NCI-H1048 (cell line): ENCODE measurements at regions not wholly inside any gene's neighbourhood (a gene's known extent, or its start where the extent isn't known, plus 50 kb on each side); places are given as distances from the start of the nearest gene placed in this dataset.

ENCODE experiments used
- DNase-seq: peaks from one replicate; lab custom pipeline; 2025; lab: John Stamatoyannopoulos, UW

GRCh38 chr10:108427146-108427545 lies 1262.6 kb upstream of the SORCS1 start:
- DNase-seq = no peak

DNA sequence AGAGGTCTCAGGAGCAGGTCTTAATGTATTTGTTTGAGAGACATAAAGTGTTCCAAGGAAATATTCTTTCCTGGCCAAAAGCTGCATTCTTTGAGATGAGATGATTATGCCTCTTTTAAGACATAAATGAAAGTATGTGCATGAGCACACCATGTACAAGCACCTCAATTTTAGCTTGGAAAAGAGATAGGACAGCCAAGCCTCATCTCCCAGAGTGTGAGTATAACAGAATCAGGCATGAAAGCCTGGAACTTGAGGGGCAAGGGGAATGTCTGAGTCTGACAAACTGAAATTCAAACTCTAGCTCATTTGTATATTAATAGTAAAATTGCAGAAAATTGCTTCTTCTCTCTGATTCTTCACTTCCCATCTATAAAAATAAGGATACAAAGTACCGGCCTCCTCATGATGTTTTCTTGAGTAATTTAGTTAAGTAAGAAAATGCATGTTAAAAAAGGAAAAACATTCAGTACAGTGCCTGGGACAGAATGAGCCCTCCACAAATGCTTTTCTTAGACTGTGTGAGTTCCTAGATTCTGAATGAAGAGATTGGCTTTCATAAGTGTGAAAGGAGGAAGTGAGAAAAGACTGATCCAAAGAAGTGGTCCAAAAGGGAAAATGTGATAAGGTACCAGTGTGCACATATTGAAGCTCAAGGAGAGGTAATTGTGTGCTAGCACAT lies 1260.9 kb upstream of the SORCS1 start:
- DNase-seq = no peak

GRCh38 chr10:108424656-108425055 lies 1260.2 kb upstream of the SORCS1 start:
- DNase-seq = no peak

- no peak for DNase-seq
These were observed 1257.8 kb upstream of the SORCS1 start for GRCh38 chr10:108422286-108422685.

GRCh38 chr10:108421266-108421665 lies 1256.8 kb upstream of the SORCS1 start:
- no peak for DNase-seq

- DNase-seq = no peak
These were observed 1249.4 kb upstream of the SORCS1 start for GRCh38 chr10:108413954-108414353.

GRCh38 chr10:108412323-108412722 lies 1247.8 kb upstream of the SORCS1 start:
- no peak for DNase-seq

DNA sequence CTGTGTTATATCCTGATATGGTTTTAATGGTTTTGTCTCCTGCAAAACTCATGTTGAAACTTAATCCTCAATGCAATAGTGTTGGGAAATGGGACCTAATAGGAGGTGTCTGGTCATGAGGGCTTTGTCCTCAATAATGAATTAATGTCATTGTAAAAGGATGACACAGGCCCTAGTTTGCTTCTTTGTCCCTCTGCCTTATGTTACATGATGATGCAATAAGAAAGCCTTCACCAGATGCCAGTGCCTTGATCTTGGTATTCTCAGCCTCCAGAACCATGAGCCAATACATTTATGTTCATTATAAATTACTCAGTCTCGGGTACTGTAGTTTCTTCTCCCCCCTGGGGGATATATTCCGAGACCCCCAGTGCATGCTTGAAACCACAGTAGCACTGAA lies 1247.4 kb upstream of the SORCS1 start:
- no peak for DNase-seq

DNA sequence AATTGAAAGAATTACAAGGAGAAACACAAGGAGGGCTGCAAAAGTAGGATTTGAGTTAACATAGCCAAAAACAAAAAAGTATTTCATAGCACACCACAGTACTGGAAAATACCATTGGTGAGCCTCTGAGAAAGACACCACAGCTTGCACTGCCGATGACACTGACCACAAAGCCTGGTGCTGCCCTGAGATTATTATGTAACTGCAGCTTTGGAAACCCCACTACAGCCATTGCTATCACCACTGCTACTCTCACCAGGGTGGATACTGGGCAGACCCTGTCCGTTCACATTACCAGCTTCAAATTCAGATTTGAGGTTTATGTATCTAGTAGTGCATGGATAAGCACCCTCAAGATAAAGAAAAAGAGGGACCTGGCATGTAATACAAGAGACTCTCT lies 1246.7 kb upstream of the SORCS1 start:
- no peak for DNase-seq

- DNase-seq = no peak
These were observed 1245.7 kb upstream of the SORCS1 start for GRCh38 chr10:108410236-108410635.

- no peak for DNase-seq
These were observed 1244.8 kb upstream of the SORCS1 start for GRCh38 chr10:108409306-108409705.

DNA sequence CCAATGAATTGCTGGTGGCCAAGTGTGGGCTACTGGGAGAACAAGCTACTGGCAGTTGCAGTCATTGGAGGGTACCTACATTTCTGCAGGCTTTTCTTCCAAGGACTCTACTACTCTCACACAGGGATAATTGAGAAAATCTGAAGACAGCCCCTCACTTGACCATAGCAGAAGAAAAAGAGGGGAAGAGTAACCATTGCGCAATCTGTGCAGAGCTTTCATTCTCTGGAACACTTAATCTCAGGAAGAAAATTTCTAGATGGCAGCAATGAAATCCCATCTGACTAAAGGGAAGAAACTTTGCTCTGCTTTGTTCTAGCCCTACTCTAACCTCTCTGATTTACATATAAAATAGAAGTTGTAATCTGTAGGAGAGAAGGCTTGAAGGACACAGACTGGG lies 1239.6 kb upstream of the SORCS1 start:
- no peak for DNase-seq

GRCh38 chr10:108399465-108399864 lies 1235.0 kb upstream of the SORCS1 start:
- DNase-seq = no peak

GRCh38 chr10:108393089-108393488 lies 1228.6 kb upstream of the SORCS1 start:
- no peak for DNase-seq

GRCh38 chr10:108392286-108392685 lies 1227.8 kb upstream of the SORCS1 start:
- DNase-seq = no peak

GRCh38 chr10:108388706-108389105 lies 1224.2 kb upstream of the SORCS1 start:
- no peak for DNase-seq

DNA sequence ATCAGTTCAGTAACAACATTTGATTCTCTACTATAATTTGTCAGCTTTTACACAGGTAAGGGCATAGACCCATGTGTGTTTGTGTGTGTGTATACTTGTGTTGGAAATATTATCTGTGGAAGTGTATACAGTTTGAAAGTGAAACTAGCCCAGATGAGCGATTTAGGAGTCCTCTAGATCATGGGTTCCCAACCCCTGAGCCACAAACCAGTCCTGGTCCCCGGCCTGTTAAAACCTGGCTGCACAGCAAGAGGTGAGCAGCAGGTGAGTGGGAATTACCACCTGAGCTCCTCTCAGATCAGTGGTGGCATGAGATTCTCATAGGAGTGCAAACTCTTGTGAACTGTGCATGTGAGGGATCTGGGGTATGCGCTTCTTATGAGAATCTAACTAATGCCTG lies 1221.5 kb upstream of the SORCS1 start:
- DNase-seq = no peak

- DNase-seq = no peak
These were observed 1219.9 kb upstream of the SORCS1 start for GRCh38 chr10:108384378-108384777.

DNA sequence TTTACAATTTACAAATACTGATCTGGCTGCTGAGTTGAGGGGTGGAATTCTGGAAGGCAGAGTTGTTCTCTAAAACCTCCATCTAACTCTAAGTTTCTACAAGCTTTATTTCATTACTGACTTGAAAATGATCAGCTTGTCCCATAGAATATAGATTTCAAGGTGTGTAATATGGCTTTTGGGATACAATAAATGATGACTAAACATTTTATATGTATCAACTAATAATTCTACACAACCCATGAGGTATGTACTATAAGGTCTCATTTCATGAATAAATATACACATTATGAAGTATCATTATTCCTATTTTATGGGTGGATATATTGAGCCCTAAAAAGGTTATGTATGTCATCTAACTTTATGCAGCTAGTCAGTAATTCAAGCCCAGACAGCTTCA lies 1214.3 kb upstream of the SORCS1 start:
- no peak for DNase-seq

- DNase-seq = no peak
These were observed 1211.2 kb upstream of the SORCS1 start for GRCh38 chr10:108375691-108376090.

GRCh38 chr10:108374991-108375390 lies 1210.5 kb upstream of the SORCS1 start:
- no peak for DNase-seq

GRCh38 chr10:108365541-108365940 lies 1201.0 kb upstream of the SORCS1 start:
- no peak for DNase-seq

DNA sequence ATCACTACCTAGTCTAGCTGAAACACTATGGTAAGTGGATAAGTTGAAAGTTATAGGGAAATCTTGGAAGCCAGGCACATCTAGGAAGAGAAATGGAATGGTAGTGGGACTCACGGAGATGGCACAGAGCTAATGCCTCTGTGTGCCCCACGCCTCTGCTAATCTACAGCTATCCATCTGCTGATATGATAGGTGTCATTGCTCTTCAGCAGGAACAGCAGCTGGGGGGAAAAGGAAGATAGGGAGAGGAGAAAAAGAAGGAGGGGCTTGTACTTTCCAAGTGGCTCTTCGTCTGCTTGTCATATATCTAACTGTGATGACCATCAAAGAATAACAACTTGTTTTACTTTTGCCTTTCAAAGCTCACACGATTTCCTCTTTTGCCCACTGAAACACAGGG lies 1199.1 kb upstream of the SORCS1 start:
- no peak for DNase-seq

DNA sequence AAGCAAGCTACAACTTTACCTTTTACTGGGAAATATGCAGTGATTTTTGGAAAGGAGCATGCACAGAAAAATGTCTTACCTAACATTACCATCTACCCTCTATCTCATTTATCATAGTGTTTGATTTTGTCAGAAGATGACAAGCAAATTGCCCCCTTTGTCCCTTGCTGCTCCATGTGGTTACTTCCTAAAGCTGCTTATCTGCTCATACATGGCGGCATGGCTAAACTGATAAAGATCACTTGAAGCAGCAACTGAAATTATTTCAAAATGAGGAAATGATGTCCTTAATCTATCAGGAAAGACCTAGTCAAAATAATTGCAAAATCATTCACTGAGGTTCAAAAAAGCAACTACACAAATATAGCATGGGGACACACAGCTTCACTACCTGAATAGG lies 1198.5 kb upstream of the SORCS1 start:
- DNase-seq = no peak

DNA sequence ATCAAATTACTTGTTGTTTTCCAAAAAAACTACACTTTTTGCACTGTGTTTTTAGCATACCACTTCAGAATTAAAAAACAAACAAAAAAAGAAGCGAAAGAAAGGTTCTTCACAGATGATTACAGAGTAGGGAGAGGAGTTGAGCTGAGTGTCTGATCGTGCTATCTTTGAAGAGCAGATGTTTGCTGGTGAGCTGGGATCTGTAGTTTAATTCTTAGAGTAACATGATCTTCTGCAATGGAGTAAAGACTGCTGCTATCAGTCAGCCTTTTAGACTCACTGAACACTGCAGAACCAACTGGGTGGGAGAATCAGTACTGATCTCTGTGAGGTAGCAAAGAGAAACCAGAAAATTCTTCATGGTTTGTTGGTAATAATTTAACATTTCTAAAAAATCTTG lies 1197.8 kb upstream of the SORCS1 start:
- DNase-seq = no peak
